ENCODE measurements at regions not wholly inside any gene's neighbourhood (a gene's known extent, or its start where the extent isn't known, plus 50 kb on each side); places are given as distances from the start of the nearest gene placed in this dataset.

- Mint-ChIP-seq H3K9me3 (no peaks in the 10 kb centered on the region), H3K27me3 (ENCODE audit: low read depth) (peaks cover 8% of the 10 kb centered on the region), H3K4me1 (ENCODE audit: low read depth) (no peaks in the 10 kb centered on the region), H3K36me3 (ENCODE audit: low read depth) (no peaks in the 10 kb centered on the region), H3K4me3 (no peak overlapping the region), H3K27ac (no peak overlapping the region)
Measured at GRCh38 chr12:25840678-25841465, 117.6 kb upstream of the RASSF8 start.

GRCh38 chr12:25842254-25842653 is 116.2 kb upstream of the RASSF8 start:
- H3K4me3 Mint-ChIP-seq = no peak overlapping the region
- no peaks in the 10 kb centered on the region for H3K9me3 Mint-ChIP-seq
- H3K4me1 Mint-ChIP-seq (ENCODE audit: low read depth) = no peaks in the 10 kb centered on the region
- no peaks in the 10 kb centered on the region for H3K36me3 Mint-ChIP-seq (ENCODE audit: low read depth)
- H3K27ac Mint-ChIP-seq = no peak overlapping the region
- H3K27me3 Mint-ChIP-seq (ENCODE audit: low read depth) = peaks cover 8% of the 10 kb centered on the region

- no peak overlapping the region for H3K27ac Mint-ChIP-seq
- H3K27me3 Mint-ChIP-seq (ENCODE audit: low read depth) = peaks cover 8% of the 10 kb centered on the region
- H3K4me3 Mint-ChIP-seq = no peak overlapping the region
- no peaks in the 10 kb centered on the region for H3K36me3 Mint-ChIP-seq (ENCODE audit: low read depth)
- H3K9me3 Mint-ChIP-seq = no peaks in the 10 kb centered on the region
- no peaks in the 10 kb centered on the region for H3K4me1 Mint-ChIP-seq (ENCODE audit: low read depth)
Measured at GRCh38 chr12:25843976-25844375, 114.5 kb upstream of the RASSF8 start.

- Mint-ChIP-seq H3K4me1 (ENCODE audit: low read depth) (no peaks in the 10 kb centered on the region), H3K27me3 (ENCODE audit: low read depth) (peaks cover 12% of the 10 kb centered on the region), H3K27ac (no peak overlapping the region), H3K4me3 (no peak overlapping the region), H3K36me3 (ENCODE audit: low read depth) (no peaks in the 10 kb centered on the region), H3K9me3 (no peaks in the 10 kb centered on the region)
Measured at GRCh38 chr12:25845415-25845814, 113.1 kb upstream of the RASSF8 start.

- Mint-ChIP-seq H3K27ac (no peak overlapping the region), H3K27me3 (ENCODE audit: low read depth) (peaks cover 4% of the 10 kb centered on the region), H3K4me3 (no peak overlapping the region), H3K36me3 (ENCODE audit: low read depth) (no peaks in the 10 kb centered on the region), H3K9me3 (no peaks in the 10 kb centered on the region), H3K4me1 (ENCODE audit: low read depth) (no peaks in the 10 kb centered on the region)
Measured at GRCh38 chr12:25852792-25853191, 105.7 kb upstream of the RASSF8 start.

GRCh38 chr12:25853316-25854095 is 105.0 kb upstream of the RASSF8 start:
- Mint-ChIP-seq H3K4me3 (no peak overlapping the region), H3K27ac (no peak overlapping the region), H3K4me1 (ENCODE audit: low read depth) (no peaks in the 10 kb centered on the region), H3K27me3 (ENCODE audit: low read depth) (peaks cover 4% of the 10 kb centered on the region), H3K9me3 (no peaks in the 10 kb centered on the region), H3K36me3 (ENCODE audit: low read depth) (no peaks in the 10 kb centered on the region)

GRCh38 chr12:25854991-25855390 is 103.5 kb upstream of the RASSF8 start:
- H3K27ac Mint-ChIP-seq = no peak overlapping the region
- H3K4me1 Mint-ChIP-seq (ENCODE audit: low read depth) = peaks cover 5% of the 10 kb centered on the region
- H3K27me3 Mint-ChIP-seq (ENCODE audit: low read depth) = peaks cover 10% of the 10 kb centered on the region
- H3K9me3 Mint-ChIP-seq = no peaks in the 10 kb centered on the region
- no peaks in the 10 kb centered on the region for H3K36me3 Mint-ChIP-seq (ENCODE audit: low read depth)
- H3K4me3 Mint-ChIP-seq = no peak overlapping the region

- Mint-ChIP-seq H3K4me3 (no peak overlapping the region), H3K4me1 (ENCODE audit: low read depth) (peaks cover 7% of the 10 kb centered on the region), H3K36me3 (ENCODE audit: low read depth) (no peaks in the 10 kb centered on the region), H3K9me3 (no peaks in the 10 kb centered on the region), H3K27me3 (ENCODE audit: low read depth) (peaks cover 15% of the 10 kb centered on the region), H3K27ac (no peak overlapping the region)
Measured at GRCh38 chr12:25855716-25856115, 102.8 kb upstream of the RASSF8 start.

- H3K36me3 Mint-ChIP-seq (ENCODE audit: low read depth) = no peaks in the 10 kb centered on the region
- H3K27me3 Mint-ChIP-seq (ENCODE audit: low read depth) = peaks cover 27% of the 10 kb centered on the region
- no peak overlapping the region for H3K27ac Mint-ChIP-seq
- H3K4me3 Mint-ChIP-seq = no peak overlapping the region
- H3K9me3 Mint-ChIP-seq = no peaks in the 10 kb centered on the region
- H3K4me1 Mint-ChIP-seq (ENCODE audit: low read depth) = peaks cover 8% of the 10 kb centered on the region
Measured at GRCh38 chr12:25859976-25860375, 98.5 kb upstream of the RASSF8 start.

- Mint-ChIP-seq H3K27ac (no peak overlapping the region), H3K36me3 (ENCODE audit: low read depth) (no peaks in the 10 kb centered on the region), H3K4me3 (no peak overlapping the region), H3K27me3 (ENCODE audit: low read depth) (peaks cover 27% of the 10 kb centered on the region), H3K9me3 (no peaks in the 10 kb centered on the region), H3K4me1 (ENCODE audit: low read depth) (peaks cover 8% of the 10 kb centered on the region)
Measured at GRCh38 chr12:25861226-25861625, 97.3 kb upstream of the RASSF8 start.

GRCh38 chr12:25864306-25865276 is 93.9 kb upstream of the RASSF8 start:
- no peak overlapping the region for H3K4me3 Mint-ChIP-seq
- H3K4me1 Mint-ChIP-seq (ENCODE audit: low read depth) = peaks cover 6% of the 10 kb centered on the region
- peaks cover 20% of the 10 kb centered on the region for H3K27me3 Mint-ChIP-seq (ENCODE audit: low read depth)
- no peaks in the 10 kb centered on the region for H3K36me3 Mint-ChIP-seq (ENCODE audit: low read depth)
- H3K27ac Mint-ChIP-seq = no peak overlapping the region
- H3K9me3 Mint-ChIP-seq = no peaks in the 10 kb centered on the region

- Mint-ChIP-seq H3K4me3 (no peak overlapping the region), H3K9me3 (no peaks in the 10 kb centered on the region), H3K36me3 (ENCODE audit: low read depth) (no peaks in the 10 kb centered on the region), H3K27me3 (ENCODE audit: low read depth) (peaks cover 3% of the 10 kb centered on the region), H3K27ac (no peak overlapping the region), H3K4me1 (ENCODE audit: low read depth) (no peaks in the 10 kb centered on the region)
Measured at GRCh38 chr12:25866586-25867378, 91.7 kb upstream of the RASSF8 start.

- no peak overlapping the region for H3K4me3 Mint-ChIP-seq
- H3K27ac Mint-ChIP-seq = no peak overlapping the region
- H3K36me3 Mint-ChIP-seq (ENCODE audit: low read depth) = no peaks in the 10 kb centered on the region
- H3K4me1 Mint-ChIP-seq (ENCODE audit: low read depth) = no peaks in the 10 kb centered on the region
- no peaks in the 10 kb centered on the region for H3K9me3 Mint-ChIP-seq
- H3K27me3 Mint-ChIP-seq (ENCODE audit: low read depth) = no peaks in the 10 kb centered on the region
Measured at GRCh38 chr12:25868193-25868592, 90.3 kb upstream of the RASSF8 start.

- Mint-ChIP-seq H3K27me3 (ENCODE audit: low read depth) (no peaks in the 10 kb centered on the region), H3K4me3 (no peak overlapping the region), H3K4me1 (ENCODE audit: low read depth) (no peaks in the 10 kb centered on the region), H3K27ac (no peak overlapping the region), H3K36me3 (ENCODE audit: low read depth) (no peaks in the 10 kb centered on the region), H3K9me3 (no peaks in the 10 kb centered on the region)
Measured at GRCh38 chr12:25872137-25872536, 86.3 kb upstream of the RASSF8 start.
